NCI-H128 (cell line): ENCODE measurements at regions not wholly inside any gene's neighbourhood (a gene's known extent, or its start where the extent isn't known, plus 50 kb on each side); places are given as distances from the start of the nearest gene placed in this dataset.
"Not testable (repeated sequence)": the region's sequence is repeated elsewhere in the genome, so short reads cannot be mapped to it uniquely, and the experiment has no call there.

Source experiments
- DNase-seq: peaks from one replicate; lab custom pipeline; 2025; ENCODE audit not compliant: unreplicated experiment; lab: John Stamatoyannopoulos, UW

- no peak for DNase-seq
Measured at GRCh38 chr1:230493264-230493663, 67.1 kb upstream of the PGBD5 start.

GRCh38 chr1:230490436-230490835 is 64.3 kb upstream of the PGBD5 start:
- no peak for DNase-seq

DNA sequence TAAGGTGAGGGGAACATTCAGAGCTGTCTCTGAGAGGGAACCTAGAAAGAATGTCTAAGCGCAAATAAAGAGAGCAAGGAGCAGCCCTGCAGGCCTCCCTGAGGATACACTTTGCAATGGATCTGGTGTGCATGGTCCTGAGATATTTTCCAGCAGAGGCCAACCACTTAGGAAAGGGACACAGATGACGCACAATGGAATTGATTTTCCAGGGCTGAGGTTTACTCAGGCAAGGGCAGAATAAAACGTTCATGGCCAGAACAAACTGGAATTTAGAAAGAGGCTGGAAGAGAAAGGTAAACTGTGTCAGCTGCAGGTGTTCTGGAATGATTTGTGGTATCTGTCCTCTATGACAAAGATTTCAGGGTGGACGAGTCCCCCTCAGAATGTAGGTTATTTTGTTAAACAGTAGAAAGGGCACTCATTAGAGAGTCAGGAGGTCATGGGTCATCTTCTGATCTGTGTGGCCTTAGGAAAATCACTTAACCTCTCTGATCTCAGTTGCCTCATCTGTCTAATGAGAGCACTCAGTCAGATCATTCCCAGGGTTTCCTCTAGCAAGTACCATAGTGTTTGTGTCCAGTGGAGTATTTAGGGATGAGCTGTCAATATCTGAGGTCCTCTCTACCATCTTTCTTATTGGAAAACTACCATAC is 61.8 kb upstream of the PGBD5 start:
- no peak for DNase-seq

DNA sequence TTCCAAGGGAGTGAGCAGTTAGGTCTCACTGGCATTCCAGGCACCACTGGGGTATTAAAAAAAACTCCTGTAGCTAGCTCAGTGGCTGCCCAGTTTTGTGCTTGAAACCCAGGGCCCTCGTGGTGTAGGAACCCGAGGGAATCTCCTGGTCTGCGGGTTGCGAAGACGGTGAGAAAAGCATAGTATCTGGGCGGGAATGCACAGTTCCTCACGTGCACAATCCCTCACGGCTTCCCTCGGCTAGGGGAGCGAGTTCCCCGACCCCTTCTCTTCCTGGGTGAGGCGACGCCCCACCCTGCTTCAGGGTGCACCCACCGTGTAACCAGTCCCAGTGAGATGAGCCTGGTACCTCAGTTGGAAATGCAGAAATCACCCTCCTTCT is 50.5 kb upstream of the PGBD5 start:
- DNase-seq, result no peak

GRCh38 chr1:230475856-230476621 is 49.9 kb upstream of the PGBD5 start:
- not testable (repeated sequence) for DNase-seq
